ENCODE measurements at regions not wholly inside any gene's neighbourhood (a gene's known extent, or its start where the extent isn't known, plus 50 kb on each side); places are given as distances from the start of the nearest gene placed in this dataset.

DNA sequence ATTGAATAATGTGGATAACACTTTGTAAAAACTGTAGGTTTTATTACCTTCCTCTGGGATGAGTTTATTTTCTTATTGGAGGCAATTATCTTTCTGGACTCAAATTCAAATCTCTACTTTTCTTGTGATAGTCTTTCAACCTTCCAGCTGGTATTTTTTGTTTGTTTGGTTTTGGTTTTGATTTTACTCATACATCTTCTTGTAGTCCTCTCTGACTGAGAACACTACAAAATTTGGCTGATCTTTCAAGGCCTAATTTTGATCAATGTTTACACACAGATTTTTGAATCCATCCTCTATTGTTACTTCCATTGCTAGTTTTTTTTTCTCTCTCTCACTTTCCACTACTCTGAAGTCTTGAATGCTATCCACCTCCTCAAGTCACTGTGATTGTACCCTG, 303.8 kb upstream of the NECTIN3 start:
- Histone ChIP-seq H3K4me1 (ENCODE audit: insufficient read depth, low read length) (no peaks in the 10 kb centered on the region), H4K91ac (ENCODE audit: insufficient read length, low read depth, low read length) (no peak overlapping the region), H4K5ac (ENCODE audit: insufficient read length, low read depth, low read length) (no peak overlapping the region), H3K27me3 (ENCODE audit: insufficient read depth, low read length) (no peaks in the 10 kb centered on the region), H2BK15ac (ENCODE audit: low read depth, low read length) (no peak overlapping the region), H3K79me2 (ENCODE audit: insufficient read depth, low read length) (no peaks in the 10 kb centered on the region), H3K4ac (ENCODE audit: low read depth, low read length) (no peak overlapping the region), H2AK5ac (ENCODE audit: insufficient read length, low read length) (no peak overlapping the region), H3K9ac (ENCODE audit: extremely low read depth, insufficient read length, low read length) (no peak overlapping the region), H4K8ac (replicated peaks; ENCODE audit: insufficient read length, low read depth, low read length) (no peak overlapping the region), H3K9me3 (ENCODE audit: control insufficient read depth, low read depth, low read length) (peaks cover 5% of the 10 kb centered on the region), H2BK5ac (ENCODE audit: insufficient read length, low read length) (no peak overlapping the region), H2BK120ac (ENCODE audit: low read depth, low read length, poor library complexity, severe bottlenecking) (no peak overlapping the region), H3K14ac (ENCODE audit: insufficient read depth, low read length) (no peak overlapping the region), H3K56ac (ENCODE audit: insufficient read length, low read depth, low read length) (no peak overlapping the region), H4K20me1 (ENCODE audit: control insufficient read depth, insufficient read depth, insufficient read length) (no peaks in the 10 kb centered on the region), H3K23ac (ENCODE audit: insufficient read length, low read depth, low read length) (no peak overlapping the region), H3K79me1 (ENCODE audit: insufficient read depth, low read depth, low read length, poor library complexity, severe bottlenecking) (no peaks in the 10 kb centered on the region), H3K27ac (ENCODE audit: insufficient read length, low read depth, low read length) (no peak overlapping the region), H3K4me2 (ENCODE audit: insufficient read depth, insufficient read length, low read length) (no peak overlapping the region), H2BK20ac (ENCODE audit: low read depth, low read length, poor library complexity, severe bottlenecking) (no peak overlapping the region), H3K18ac (ENCODE audit: insufficient read length, low read depth, low read length) (no peak overlapping the region), H3K23me2 (ENCODE audit: insufficient read length, low read depth, low read length, poor library complexity, severe bottlenecking) (no peaks in the 10 kb centered on the region), H2BK12ac (ENCODE audit: insufficient read length, low read depth, low read length) (no peak overlapping the region), H3T11ph (ENCODE audit: low read length) (no peak overlapping the region), H2AFZ (ENCODE audit: low read length) (no peak overlapping the region)
- TF ChIP-seq, protein P1, sequence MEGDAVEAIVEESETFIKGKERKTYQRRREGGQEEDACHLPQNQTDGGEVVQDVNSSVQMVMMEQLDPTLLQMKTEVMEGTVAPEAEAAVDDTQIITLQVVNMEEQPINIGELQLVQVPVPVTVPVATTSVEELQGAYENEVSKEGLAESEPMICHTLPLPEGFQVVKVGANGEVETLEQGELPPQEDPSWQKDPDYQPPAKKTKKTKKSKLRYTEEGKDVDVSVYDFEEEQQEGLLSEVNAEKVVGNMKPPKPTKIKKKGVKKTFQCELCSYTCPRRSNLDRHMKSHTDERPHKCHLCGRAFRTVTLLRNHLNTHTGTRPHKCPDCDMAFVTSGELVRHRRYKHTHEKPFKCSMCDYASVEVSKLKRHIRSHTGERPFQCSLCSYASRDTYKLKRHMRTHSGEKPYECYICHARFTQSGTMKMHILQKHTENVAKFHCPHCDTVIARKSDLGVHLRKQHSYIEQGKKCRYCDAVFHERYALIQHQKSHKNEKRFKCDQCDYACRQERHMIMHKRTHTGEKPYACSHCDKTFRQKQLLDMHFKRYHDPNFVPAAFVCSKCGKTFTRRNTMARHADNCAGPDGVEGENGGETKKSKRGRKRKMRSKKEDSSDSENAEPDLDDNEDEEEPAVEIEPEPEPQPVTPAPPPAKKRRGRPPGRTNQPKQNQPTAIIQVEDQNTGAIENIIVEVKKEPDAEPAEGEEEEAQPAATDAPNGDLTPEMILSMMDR (conservative IDR thresholded peaks at IDR 0.05), result no peak
- no peak for DNase-seq
- Mint-ChIP-seq H3K27me3 (ENCODE audit: low read depth) (no peaks in the 10 kb centered on the region), H3K36me3 (ENCODE audit: insufficient read depth in 1 of 3, low read depth in 3 of 3) (peaks cover 0 to 23% (median 4%) of the 10 kb centered on the region in 3 experiments; a peak in 5 of 7 replicates), H3K9me3 (peaks cover 16 to 17% of the 10 kb centered on the region in 2 experiments), H3K4me1 (peaks cover 3 to 4% of the 10 kb centered on the region in 2 experiments; a peak in 2 of 4 replicates), H3K4me3 (no peak overlapping the region), H3K27ac (no peak overlapping the region)

Data from H9 (cell line).